ENCODE measurements at regions not wholly inside any gene's neighbourhood (a gene's known extent, or its start where the extent isn't known, plus 50 kb on each side); places are given as distances from the start of the nearest gene placed in this dataset.

GRCh38 chr17:36701429-36702099, 100.2 kb downstream of the MRM1 start:
- Histone ChIP-seq H3K27me3 (no peaks in the 10 kb centered on the region), H3K36me3 (no peaks in the 10 kb centered on the region), H3K4me3 (replicated peaks in 1 of 3) (no peak overlapping the region), H3K4me1 (peaks cover 0 to 3% of the 10 kb centered on the region in 2 donors), H3K9me3 (no peaks in the 10 kb centered on the region), H3K27ac (no peak overlapping the region)
- no peak for DNase-seq
- 74 to 81% methylated on average over 13 of the region's 13 CpGs for WGBS, 2 donors
- TF ChIP-seq CTCF (IDR thresholded peaks at IDR 0.05), result no peak
- TF ChIP-seq POLR2A (IDR thresholded peaks at IDR 0.05), result no peak
- intact Hi-C loops (cut with DNase I), result no loop called here

- TF ChIP-seq CTCF (IDR thresholded peaks at IDR 0.05) (no peak), POLR2A (IDR thresholded peaks at IDR 0.05) (no peak)
- Histone ChIP-seq H3K4me3 (replicated peaks in 1 of 3) (no peak overlapping the region), H3K27ac (no peak overlapping the region), H3K36me3 (no peaks in the 10 kb centered on the region), H3K27me3 (no peaks in the 10 kb centered on the region), H3K9me3 (no peaks in the 10 kb centered on the region), H3K4me1 (peaks cover 0 to 3% of the 10 kb centered on the region in 2 donors)
- intact Hi-C loops (cut with DNase I), result no loop called here
- WGBS, 2 donors, result 20 to 56% methylated on average over 1 of the region's 1 CpG
- no peak for DNase-seq
Measured at GRCh38 chr17:36702636-36703035, 101.3 kb downstream of the MRM1 start.

- intact Hi-C loops (cut with DNase I), result no loop called here
- TF ChIP-seq CTCF (IDR thresholded peaks at IDR 0.05) (no peak), POLR2A (IDR thresholded peaks at IDR 0.05) (no peak)
- DNase-seq, result peak; percentile 52 to 57
- Histone ChIP-seq H3K9me3 (no peaks in the 10 kb centered on the region), H3K36me3 (no peaks in the 10 kb centered on the region), H3K4me1 (peaks cover 0 to 3% of the 10 kb centered on the region in 2 donors), H3K27me3 (no peaks in the 10 kb centered on the region), H3K4me3 (replicated peaks in 1 of 3) (no peak overlapping the region), H3K27ac (no peak overlapping the region)
- WGBS, 2 donors, result 0% methylated on average over 7 to 12 of the region's 36 CpGs
Measured at GRCh38 chr17:36703860-36704266, 102.5 kb downstream of the MRM1 start.

GRCh38 chr17:36705283-36705795, 104.0 kb downstream of the MRM1 start:
- Histone ChIP-seq H3K4me1 (peaks cover 0 to 3% of the 10 kb centered on the region in 2 donors), H3K27ac (no peak overlapping the region), H3K9me3 (no peaks in the 10 kb centered on the region), H3K4me3 (replicated peaks in 1 of 3) (no peak overlapping the region), H3K36me3 (no peaks in the 10 kb centered on the region), H3K27me3 (no peaks in the 10 kb centered on the region)
- 75 to 79% methylated on average over 9 of the region's 9 CpGs for WGBS, 2 donors
- no peak for DNase-seq
- TF ChIP-seq POLR2A (IDR thresholded peaks at IDR 0.05) (no peak), CTCF (IDR thresholded peaks at IDR 0.05) (no peak)
- intact Hi-C loops (cut with DNase I), result no loop called here

- DNase-seq, result peak; percentile 34 to 37
- H3K27me3 ChIP-seq, result no peaks in the 10 kb centered on the region
- H3K4me3 ChIP-seq (replicated peaks in 1 of 3), result no peak overlapping the region
- H3K27ac ChIP-seq, result no peak overlapping the region
- TF ChIP-seq CTCF (IDR thresholded peaks at IDR 0.05) (peak in 5 of 6 experiments; percentile 23 to 64 (median 31)), POLR2A (IDR thresholded peaks at IDR 0.05) (no peak)
- peaks cover 0 to 3% of the 10 kb centered on the region in 2 donors for H3K4me1 ChIP-seq
- no peaks in the 10 kb centered on the region for H3K36me3 ChIP-seq
- no peaks in the 10 kb centered on the region for H3K9me3 ChIP-seq
- 55 to 56% methylated on average over 15 of the region's 15 CpGs for WGBS, 2 donors
- intact Hi-C loops (cut with DNase I), result no loop called here
Measured at GRCh38 chr17:36705874-36706731, 104.7 kb downstream of the MRM1 start.

Measured in thyroid gland (tissue), 4 donors.